Cerebellar cortex (tissue), 1 donor: ENCODE measurements at regions not wholly inside any gene's neighbourhood (a gene's known extent, or its start where the extent isn't known, plus 50 kb on each side); places are given as distances from the start of the nearest gene placed in this dataset.

Source experiments
- DNase-seq: peaks from one replicate; pipeline ENCODE4 v3.0.0-alpha.2; 2015; ENCODE audit warnings: low spot score

GRCh38 chr2:64704161-64704560 is 50.4 kb upstream of the SERTAD2 start:
- DNase-seq = no peak

- DNase-seq = no peak
Measured at GRCh38 chr2:64704996-64705395, 51.3 kb upstream of the SERTAD2 start.

GRCh38 chr2:64707276-64707675 is 53.6 kb upstream of the SERTAD2 start:
- DNase-seq = no peak

GRCh38 chr2:64708829-64709228 is 55.1 kb upstream of the SERTAD2 start:
- no peak for DNase-seq

GRCh38 chr2:64711252-64711800 is 57.6 kb upstream of the SERTAD2 start:
- DNase-seq = no peak

- no peak for DNase-seq
Measured at GRCh38 chr2:64713686-64714085, 60.0 kb upstream of the SERTAD2 start.

- no peak for DNase-seq
Measured at GRCh38 chr2:64716569-64716968, 62.9 kb upstream of the SERTAD2 start.

GRCh38 chr2:64718250-64718885 is 64.7 kb upstream of the SERTAD2 start:
- no peak for DNase-seq

GRCh38 chr2:64720535-64721319 is 67.0 kb upstream of the SERTAD2 start:
- DNase-seq = no peak

- DNase-seq = no peak
Measured at GRCh38 chr2:64721320-64721623, 67.6 kb upstream of the SERTAD2 start.

GRCh38 chr2:64722291-64723044 is 68.8 kb upstream of the SERTAD2 start:
- DNase-seq = no peak

GRCh38 chr2:64727013-64727767 is 73.5 kb upstream of the SERTAD2 start:
- no peak for DNase-seq

- DNase-seq = peak; percentile 75
Measured at GRCh38 chr2:64727843-64728463, 74.2 kb upstream of the SERTAD2 start.

GRCh38 chr2:64730551-64731262 is 77.0 kb upstream of the SERTAD2 start:
- DNase-seq = no peak

- no peak for DNase-seq
Measured at GRCh38 chr2:64731263-64731643, 77.5 kb upstream of the SERTAD2 start.

- no peak for DNase-seq
Measured at GRCh38 chr2:64731746-64732145, 78.0 kb upstream of the SERTAD2 start.

GRCh38 chr2:64732146-64732545 is 78.4 kb upstream of the SERTAD2 start:
- no peak for DNase-seq

GRCh38 chr2:64735504-64735903 is 81.8 kb upstream of the SERTAD2 start:
- no peak for DNase-seq

- no peak for DNase-seq
Measured at GRCh38 chr2:64737547-64737946, 83.8 kb upstream of the SERTAD2 start.

- no peak for DNase-seq
Measured at GRCh38 chr2:64738026-64738425, 84.3 kb upstream of the SERTAD2 start.

- DNase-seq = no peak
Measured at GRCh38 chr2:64742678-64743077, 89.0 kb upstream of the SERTAD2 start.
